GM12878 (cell line): ENCODE measurements at regions not wholly inside any gene's neighbourhood (a gene's known extent, or its start where the extent isn't known, plus 50 kb on each side); places are given as distances from the start of the nearest gene placed in this dataset.

Experiments
- ATF3 ChIP-seq: IDR thresholded peaks from 2 replicates; pipeline ENCODE4 v1.6.1; 2011; ENCODE audit warnings: low read depth, mild to moderate bottlenecking, low read length, moderate library complexity, borderline replicate concordance; ENCODE audit errors: extremely low read depth
- BCL3 ChIP-seq: IDR thresholded peaks from 2 replicates; pipeline ENCODE4 v1.6.1; 2011; ENCODE audit warnings: borderline replicate concordance, low read depth, mild to moderate bottlenecking, moderate library complexity, low read length; ENCODE audit not compliant: insufficient read depth, poor library complexity, severe bottlenecking
- BHLHE40 ChIP-seq, 2 experiments: fragments of 450-650 bp in 1 of 2; IDR thresholded peaks; 2 replicates each; pipeline ENCODE4 v1.6.1; 2011 to 2017; ENCODE audit warnings: low read depth in 2 of 2, borderline replicate concordance in 1 of 2, improper control_type of control experiment in 1 of 2, low read length in 1 of 2, mild to moderate bottlenecking in 1 of 2
- DPF2 ChIP-seq: fragments of 450-650 bp; IDR thresholded peaks from 2 replicates; pipeline ENCODE4 v1.6.1; 2017; ENCODE audit warnings: mild to moderate bottlenecking
- ESRRA ChIP-seq: IDR thresholded peaks from 2 replicates; pipeline ENCODE4 v1.6.1; 2012; ENCODE audit warnings: mild to moderate bottlenecking, low read length, improper control_type of control experiment
- GATAD2B ChIP-seq: fragments of 450-650 bp; conservative IDR thresholded peaks from 2 replicates; pipeline ENCODE4 v1.6.1; 2017; ENCODE audit warnings: low read depth, mild to moderate bottlenecking, moderate library complexity
- IRF5 ChIP-seq: fragments of 450-650 bp; IDR thresholded peaks from 2 replicates; pipeline ENCODE4 v1.6.1; 2017; ENCODE audit warnings: borderline replicate concordance
- MEF2A ChIP-seq: IDR thresholded peaks from 2 replicates; pipeline ENCODE4 v1.6.1; 2011; ENCODE audit warnings: low read depth, mild to moderate bottlenecking, low read length, moderate library complexity; ENCODE audit not compliant: insufficient read depth
- MTA2 ChIP-seq: fragments of 450-650 bp; IDR thresholded peaks from 2 replicates; pipeline ENCODE4 v1.6.1; 2016; ENCODE audit warnings: low read depth, mild to moderate bottlenecking, moderate library complexity
- MTA3 ChIP-seq: IDR thresholded peaks from 2 replicates; pipeline ENCODE4 v1.6.1; 2012; ENCODE audit warnings: low read length, inconsistent platforms, borderline replicate concordance
- NKRF ChIP-seq: fragments of 450-650 bp; conservative IDR thresholded peaks from 2 replicates; pipeline ENCODE4 v1.6.1; 2017; ENCODE audit warnings: mild to moderate bottlenecking, moderate library complexity
- NR2C1 ChIP-seq: fragments of 450-650 bp; IDR thresholded peaks from 2 replicates; pipeline ENCODE4 v1.6.1; 2017; ENCODE audit warnings: antibody characterized with exemption, mild to moderate bottlenecking, moderate library complexity
- NR2C2 ChIP-seq: IDR thresholded peaks from 2 replicates; pipeline ENCODE4 v1.6.1; 2011; ENCODE audit warnings: borderline replicate concordance, low read depth; ENCODE audit not compliant: control insufficient read depth, insufficient read length
- PAX8 ChIP-seq: fragments of 450-650 bp; IDR thresholded peaks from 2 replicates; pipeline ENCODE4 v1.6.1; 2017; ENCODE audit warnings: mild to moderate bottlenecking, moderate library complexity
- PML ChIP-seq: IDR thresholded peaks from 2 replicates; pipeline ENCODE4 v1.6.1; 2012; ENCODE audit warnings: low read length, inconsistent platforms
- PRDM15 ChIP-seq: fragments of 450-650 bp; formaldehyde crosslinking; IDR thresholded peaks from 2 replicates; pipeline ENCODE4 v1.4.0; 2020; ENCODE audit warnings: mild to moderate bottlenecking, moderate library complexity
- SRF ChIP-seq, 2 experiments: IDR thresholded peaks; 2 replicates each; pipeline ENCODE4 v1.6.1; 2011; ENCODE audit warnings: low read depth in 2 of 2, low read length in 2 of 2, mild to moderate bottlenecking in 1 of 2, moderate library complexity in 1 of 2
- STAT3 ChIP-seq: IDR thresholded peaks from 2 replicates; pipeline ENCODE4 v1.6.1; 2011; ENCODE audit warnings: low read depth, low read length, improper control_type of control experiment
- SUPT20H ChIP-seq: IDR thresholded peaks from 2 replicates; pipeline ENCODE4 v1.6.1; 2011; ENCODE audit warnings: low read depth, mild to moderate bottlenecking, low read length, moderate library complexity, borderline replicate concordance; ENCODE audit not compliant: control insufficient read depth
- USF1 ChIP-seq: IDR thresholded peaks from 2 replicates; pipeline ENCODE4 v1.6.1; 2011; ENCODE audit warnings: borderline replicate concordance, low read depth, mild to moderate bottlenecking, moderate library complexity, mixed read lengths, low read length; ENCODE audit not compliant: insufficient read depth; ENCODE audit errors: extremely low read length
- ZNF217 ChIP-seq: fragments of 450-650 bp; IDR thresholded peaks from 2 replicates; pipeline ENCODE4 v1.6.1; 2017; ENCODE audit warnings: antibody characterized with exemption, mild to moderate bottlenecking

- no peak for TF ChIP-seq NKRF
- no peak for TF ChIP-seq ESRRA
- no peak for TF ChIP-seq BCL3
- no peak for TF ChIP-seq ATF3
- no peak for TF ChIP-seq USF1
- TF ChIP-seq IRF5: no peak
- TF ChIP-seq BHLHE40 (IDR thresholded peaks at IDR 0.05; ENCODE audit: borderline replicate concordance in 1 of 2, low read depth in 2 of 2, low read length in 1 of 2): peak; percentile 77 to 81
- peak; percentile 75; the same call in 1 of the 2 replicates for TF ChIP-seq MTA2
- no peak for TF ChIP-seq NR2C2
- TF ChIP-seq STAT3: no peak
- no peak for TF ChIP-seq MTA3
- TF ChIP-seq PAX8: no peak
- no peak; the same call in none of the 2 replicates for TF ChIP-seq DPF2
- TF ChIP-seq SUPT20H: no peak
- no peak for TF ChIP-seq PML
- TF ChIP-seq PRDM15 (CRISPR knock-in tag): no peak
- TF ChIP-seq SRF (IDR thresholded peaks at IDR 0.05; ENCODE audit: low read depth in 2 of 2, low read length in 2 of 2): no peak
- no peak for TF ChIP-seq NR2C1
- no peak for TF ChIP-seq MEF2A
- no peak for TF ChIP-seq ZNF217
- TF ChIP-seq GATAD2B: no peak; the same call in 1 of the 2 replicates
These were observed 127.3 kb upstream of the POU3F1 start (continued) for GRCh38 chr1:38173848-38174247.
